Small intestine (tissue), 7 donors: ENCODE measurements at regions not wholly inside any gene's neighbourhood (a gene's known extent, or its start where the extent isn't known, plus 50 kb on each side); places are given as distances from the start of the nearest gene placed in this dataset.

ENCODE experiments used
- DNase-seq, 2 donors: peaks; one replicate each; pipeline versions ENCODE4 v3.0.0 to v3.0.0-alpha.2; 2013
- FAIRE-seq: peaks from 2 replicates; lab custom pipeline; 2012; peaks lifted over from hg19 to GRCh38; lab: Jason Lieb, UNC
- H3K27ac ChIP-seq, 3 donors: one replicate each; pipeline ENCODE4 v1.5.1; 2013; ENCODE audit warnings: low read length in 2 of 3, mild to moderate bottlenecking in 2 of 3, control low read depth in 1 of 3, inconsistent platforms in 1 of 3, low read depth in 1 of 3, moderate library complexity in 1 of 3
- H3K27me3 ChIP-seq, 3 donors: one replicate each; pipeline ENCODE4 v1.6.1; 2013; ENCODE audit warnings: low read length in 3 of 3, inconsistent platforms in 1 of 3; ENCODE audit not compliant: control insufficient read depth in 3 of 3, insufficient read depth in 3 of 3
- H3K36me3 ChIP-seq, 3 donors: one replicate each; pipeline ENCODE4 v1.6.1; 2013; ENCODE audit warnings: low read length in 3 of 3, inconsistent platforms in 1 of 3, low read depth in 1 of 3, mild to moderate bottlenecking in 1 of 3, moderate library complexity in 1 of 3; ENCODE audit not compliant: control insufficient read depth in 3 of 3, insufficient read depth in 2 of 3
- H3K4me1 ChIP-seq, 3 donors: one replicate each; pipeline ENCODE4 v1.6.1; 2013; ENCODE audit warnings: low read length in 2 of 3, inconsistent platforms in 1 of 3, low read depth in 1 of 3, mild to moderate bottlenecking in 1 of 3, moderate library complexity in 1 of 3; ENCODE audit not compliant: control insufficient read depth in 3 of 3, insufficient read depth in 2 of 3
- H3K4me3 ChIP-seq, 3 donors: one replicate each; pipeline ENCODE4 v1.5.1; 2013; ENCODE audit warnings: low read length in 3 of 3, control low read depth in 1 of 3, inconsistent platforms in 1 of 3, low read depth in 1 of 3, mild to moderate bottlenecking in 1 of 3, moderate library complexity in 1 of 3
- H3K9me3 ChIP-seq, 2 donors: one replicate each; pipeline ENCODE4 v1.6.1; 2013; ENCODE audit warnings: low read depth in 1 of 2, low read length in 1 of 2; ENCODE audit not compliant: control insufficient read depth in 2 of 2, insufficient read depth in 1 of 2
- WGBS, 3 donors: extraction: QIAGEN DNeasy Blood & Tissue Kit; methylation state at CpG; one replicate each; pipeline ENCODE4 v1.1.7; 2013; 5-methylcytosine and 5-hydroxymethylcytosine counted together
- donor health status: healthy with polysubstance abuse.
- donor health status: control.
- donor health status: control.
- donor health status: Bipolar disorder and iron deficiency.
- donor health status: healthy.

DNA sequence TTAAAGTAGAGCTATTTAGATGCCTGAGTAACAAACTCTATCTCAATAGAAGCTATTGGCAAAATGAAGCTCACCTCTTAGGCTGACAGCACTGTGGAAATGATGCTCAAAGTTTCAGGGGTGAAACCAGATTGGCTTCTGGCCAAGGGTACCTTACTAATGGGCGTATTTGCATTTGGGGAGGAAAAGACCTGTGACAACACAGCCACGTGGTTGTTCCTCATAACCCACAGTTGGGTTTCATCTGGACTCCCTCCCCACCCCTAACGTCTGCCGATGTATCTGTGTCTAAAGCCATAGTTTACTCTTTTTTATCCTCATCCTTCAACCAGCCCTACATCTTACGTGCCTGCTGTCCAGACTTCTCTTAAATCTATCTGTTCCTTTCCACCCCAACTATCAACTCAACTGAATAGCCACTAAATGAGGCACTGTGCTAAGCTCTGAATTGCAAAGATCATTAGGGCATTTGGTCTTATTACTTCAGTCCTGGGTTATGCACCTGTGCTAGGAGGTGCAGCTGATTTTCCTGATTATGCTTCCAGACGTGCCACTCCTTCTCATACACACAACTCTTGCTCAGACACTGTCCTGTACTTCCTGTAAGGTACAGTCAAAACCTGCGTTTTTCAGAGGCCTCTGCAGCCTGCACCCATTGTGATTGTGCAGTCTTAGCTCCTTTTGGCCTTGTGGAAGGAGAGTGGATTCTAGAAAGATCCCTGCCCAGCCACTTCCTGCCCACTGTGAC is 80.6 kb upstream of the ARMC2 start:
- Histone ChIP-seq H3K27me3 (no peaks in the 10 kb centered on the region), H3K4me1 (peaks cover 0 to 10% (median 0%) of the 10 kb centered on the region in 3 donors), H3K4me3 (no peak overlapping the region), H3K36me3 (no peaks in the 10 kb centered on the region), H3K9me3 (no peaks in the 10 kb centered on the region), H3K27ac (peak overlapping the region in 1 of 3 donors; percentile 9)
- WGBS, 3 donors, result 36 to 65% (median 44%) methylated on average over 7 of the region's 7 CpGs
- no peak for FAIRE-seq
- DNase-seq, result peak; percentile 42 to 65

DNA sequence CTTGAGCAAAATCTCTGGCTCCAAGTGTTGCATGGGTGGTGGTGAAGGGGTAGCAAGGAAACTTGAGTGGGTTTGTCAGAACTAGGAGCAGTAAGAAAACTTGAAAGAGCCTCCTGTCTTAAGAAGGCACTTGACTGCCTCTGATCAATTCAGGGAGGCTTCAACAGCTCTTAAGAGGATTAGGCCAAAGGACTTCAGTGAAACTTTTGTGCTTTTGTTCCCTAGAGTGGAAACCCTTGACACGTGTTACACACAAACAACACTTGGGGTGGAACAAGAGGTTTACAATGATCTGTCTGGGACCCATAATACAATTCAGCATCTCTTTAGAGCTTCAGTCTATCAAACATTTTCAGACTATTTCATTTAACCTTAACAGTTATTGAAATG is 80.1 kb upstream of the ARMC2 start:
- Histone ChIP-seq H3K4me3 (no peak overlapping the region), H3K36me3 (no peaks in the 10 kb centered on the region), H3K9me3 (no peaks in the 10 kb centered on the region), H3K4me1 (peaks cover 0 to 10% (median 0%) of the 10 kb centered on the region in 3 donors), H3K27ac (peak overlapping the region in 1 of 3 donors; percentile 4), H3K27me3 (no peaks in the 10 kb centered on the region)
- WGBS, 3 donors, result 76 to 79% (median 76%) methylated on average over 1 of the region's 1 CpG
- DNase-seq (no peak), FAIRE-seq (no peak)

DNA sequence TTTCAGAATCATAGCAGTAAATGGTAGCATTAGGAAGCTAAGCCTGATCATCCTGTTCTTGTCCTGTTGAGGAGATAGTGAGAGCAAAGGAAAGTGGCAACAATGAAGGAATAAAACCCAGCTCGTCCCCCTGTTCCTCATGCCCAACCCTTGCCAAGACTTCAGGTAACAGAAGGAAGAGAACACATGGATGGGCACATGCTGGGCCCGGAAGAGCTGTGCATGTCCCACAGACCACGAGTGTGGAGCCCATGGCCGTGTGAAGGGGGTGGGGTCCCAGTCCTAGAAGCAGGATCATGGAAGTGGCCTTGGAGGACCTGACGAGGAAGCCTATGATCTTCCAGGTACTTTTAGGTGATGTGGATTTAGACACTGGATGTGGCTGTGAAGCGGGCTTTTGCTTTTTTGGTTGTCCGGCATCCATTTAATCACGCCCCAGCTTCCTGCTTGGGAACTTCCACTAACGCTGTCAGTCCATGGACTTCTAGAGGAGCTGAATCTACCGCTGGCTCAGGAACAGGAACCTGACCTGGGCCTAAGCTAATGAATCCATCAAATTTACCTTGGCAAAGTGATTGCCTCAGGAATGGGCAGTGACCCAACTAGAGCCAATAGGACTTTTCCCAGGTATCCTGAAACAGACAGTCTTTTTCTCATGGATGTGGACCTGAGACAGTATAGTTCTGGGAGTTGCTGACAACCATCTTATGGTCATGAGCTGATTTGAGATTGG is 79.3 kb upstream of the ARMC2 start:
- WGBS, 3 donors, result 86 to 91% (median 90%) methylated on average over 10 of the region's 10 CpGs
- H3K27ac ChIP-seq, result no peak overlapping the region
- H3K27me3 ChIP-seq, result no peaks in the 10 kb centered on the region
- H3K4me3 ChIP-seq, result no peak overlapping the region
- no peak for DNase-seq
- H3K4me1 ChIP-seq, result peaks cover 0 to 10% (median 0%) of the 10 kb centered on the region in 3 donors
- no peaks in the 10 kb centered on the region for H3K9me3 ChIP-seq
- FAIRE-seq, result no peak
- no peaks in the 10 kb centered on the region for H3K36me3 ChIP-seq

DNA sequence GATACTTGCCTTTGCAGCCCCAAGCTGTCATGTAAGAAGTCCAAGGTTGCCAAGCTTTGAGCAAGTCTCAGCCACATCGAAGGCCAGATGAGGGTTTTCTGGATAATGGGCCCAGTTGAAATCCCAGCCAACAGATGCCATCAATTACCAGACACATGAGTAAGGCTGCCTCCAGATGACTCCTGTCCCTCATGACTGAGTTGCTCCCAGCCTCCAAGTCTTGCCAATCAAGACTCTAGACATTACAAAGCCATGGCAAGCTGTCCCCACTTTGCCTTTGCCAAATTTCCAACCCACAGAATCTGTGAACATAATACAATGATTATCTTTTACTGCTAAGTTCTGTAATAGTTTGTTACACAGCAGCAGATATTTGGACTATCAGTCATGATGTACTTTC is 76.8 kb upstream of the ARMC2 start:
- no peak for DNase-seq
- Histone ChIP-seq H3K4me1 (peaks cover 0 to 10% (median 0%) of the 10 kb centered on the region in 3 donors), H3K9me3 (no peaks in the 10 kb centered on the region), H3K4me3 (no peak overlapping the region), H3K27ac (no peak overlapping the region), H3K36me3 (no peaks in the 10 kb centered on the region), H3K27me3 (no peaks in the 10 kb centered on the region)
- no peak for FAIRE-seq
- 86 to 97% (median 96%) methylated on average over 1 of the region's 1 CpG for WGBS, 3 donors

DNA sequence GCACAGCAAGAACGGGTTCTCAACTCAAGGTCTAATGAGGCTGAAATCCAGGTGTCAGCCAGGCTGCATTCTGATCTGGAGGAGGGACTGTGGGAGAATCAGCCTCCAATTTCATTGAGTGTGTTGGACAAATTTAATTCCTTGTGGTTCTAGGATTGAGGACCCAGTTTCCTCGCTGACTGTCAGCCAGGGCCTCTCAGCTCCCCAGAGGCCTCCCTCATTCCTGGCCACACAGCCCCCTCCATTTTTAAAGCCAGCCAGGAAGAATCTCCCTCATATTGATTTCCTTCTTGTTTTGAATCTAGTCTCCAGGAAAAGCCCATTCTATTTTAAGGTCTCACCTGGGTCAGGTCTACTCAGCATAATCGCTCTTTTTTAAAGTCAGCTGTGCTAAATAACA is 73.7 kb upstream of the ARMC2 start:
- WGBS, 3 donors, result 91 to 98% (median 97%) methylated on average over 3 of the region's 3 CpGs
- Histone ChIP-seq H3K27me3 (no peaks in the 10 kb centered on the region), H3K4me1 (no peaks in the 10 kb centered on the region), H3K4me3 (no peak overlapping the region), H3K36me3 (no peaks in the 10 kb centered on the region), H3K27ac (no peak overlapping the region), H3K9me3 (no peaks in the 10 kb centered on the region)
- DNase-seq (no peak), FAIRE-seq (no peak)

DNA sequence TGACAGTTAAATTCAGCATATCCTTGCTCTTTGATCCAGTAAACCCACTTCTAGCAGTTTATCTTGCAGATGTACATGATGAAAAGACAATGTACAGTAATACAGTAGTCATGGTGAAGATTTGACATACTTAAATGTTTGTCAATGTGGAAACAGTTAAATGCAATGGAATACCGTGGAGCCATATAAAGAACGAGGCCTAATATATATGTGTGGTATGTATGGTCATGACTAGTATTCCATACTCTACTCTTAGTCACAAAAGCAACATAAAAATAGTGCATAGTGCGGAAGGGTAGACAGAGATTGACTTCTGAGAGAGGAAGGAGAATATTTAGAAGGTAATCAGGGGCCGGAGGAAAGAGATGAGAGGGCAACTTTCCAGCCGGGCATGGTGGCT is 70.7 kb upstream of the ARMC2 start:
- Histone ChIP-seq H3K27ac (no peak overlapping the region), H3K27me3 (no peaks in the 10 kb centered on the region), H3K4me3 (no peak overlapping the region), H3K4me1 (peaks cover 0 to 11% (median 4%) of the 10 kb centered on the region in 3 donors), H3K9me3 (no peaks in the 10 kb centered on the region), H3K36me3 (no peaks in the 10 kb centered on the region)
- 80 to 93% (median 88%) methylated on average over 5 of the region's 5 CpGs for WGBS, 3 donors
- no peak for FAIRE-seq
- no peak for DNase-seq

DNA sequence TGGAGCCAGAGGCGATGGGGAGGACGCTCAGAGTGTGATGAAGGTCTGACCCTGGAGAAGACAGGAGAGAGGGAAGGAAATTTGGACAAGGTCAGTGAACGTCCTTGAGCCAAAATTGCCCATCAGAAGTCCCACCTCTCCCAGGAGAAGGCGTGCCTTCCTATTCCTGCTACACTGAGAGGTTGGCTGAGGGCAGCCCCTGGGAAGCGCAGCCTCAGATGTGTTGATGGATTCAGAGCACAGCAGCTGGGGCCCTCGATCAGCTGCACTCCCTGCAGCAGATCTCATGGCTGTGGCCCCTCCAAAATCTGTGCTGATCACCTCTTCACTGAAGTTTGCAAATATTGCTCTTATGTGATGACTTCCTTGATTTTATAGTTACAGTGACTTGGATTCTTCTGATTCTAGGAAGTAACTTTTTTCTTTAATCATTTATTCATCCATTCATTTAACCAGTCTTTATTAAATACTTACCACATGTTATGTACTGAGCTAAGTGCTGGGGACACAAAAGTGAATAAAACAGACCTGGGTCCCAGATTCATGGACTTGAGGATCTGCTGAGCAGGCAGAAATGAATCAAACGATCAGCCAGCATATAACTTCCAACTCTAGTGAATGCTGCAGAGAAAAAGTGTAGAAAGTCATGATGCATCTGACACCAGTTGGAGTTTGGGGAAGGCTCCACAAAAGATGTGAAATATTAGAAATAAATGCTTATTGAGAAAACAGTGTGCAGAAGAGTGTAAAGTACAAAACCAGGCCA is 69.6 kb upstream of the ARMC2 start:
- Histone ChIP-seq H3K4me1 (peaks cover 0 to 13% (median 4%) of the 10 kb centered on the region in 3 donors), H3K27ac (no peak overlapping the region), H3K9me3 (no peaks in the 10 kb centered on the region), H3K4me3 (no peak overlapping the region), H3K27me3 (no peaks in the 10 kb centered on the region), H3K36me3 (no peaks in the 10 kb centered on the region)
- FAIRE-seq (no peak), DNase-seq (no peak)
- WGBS, 3 donors, result 84 to 90% (median 87%) methylated on average over 7 of the region's 7 CpGs

DNA sequence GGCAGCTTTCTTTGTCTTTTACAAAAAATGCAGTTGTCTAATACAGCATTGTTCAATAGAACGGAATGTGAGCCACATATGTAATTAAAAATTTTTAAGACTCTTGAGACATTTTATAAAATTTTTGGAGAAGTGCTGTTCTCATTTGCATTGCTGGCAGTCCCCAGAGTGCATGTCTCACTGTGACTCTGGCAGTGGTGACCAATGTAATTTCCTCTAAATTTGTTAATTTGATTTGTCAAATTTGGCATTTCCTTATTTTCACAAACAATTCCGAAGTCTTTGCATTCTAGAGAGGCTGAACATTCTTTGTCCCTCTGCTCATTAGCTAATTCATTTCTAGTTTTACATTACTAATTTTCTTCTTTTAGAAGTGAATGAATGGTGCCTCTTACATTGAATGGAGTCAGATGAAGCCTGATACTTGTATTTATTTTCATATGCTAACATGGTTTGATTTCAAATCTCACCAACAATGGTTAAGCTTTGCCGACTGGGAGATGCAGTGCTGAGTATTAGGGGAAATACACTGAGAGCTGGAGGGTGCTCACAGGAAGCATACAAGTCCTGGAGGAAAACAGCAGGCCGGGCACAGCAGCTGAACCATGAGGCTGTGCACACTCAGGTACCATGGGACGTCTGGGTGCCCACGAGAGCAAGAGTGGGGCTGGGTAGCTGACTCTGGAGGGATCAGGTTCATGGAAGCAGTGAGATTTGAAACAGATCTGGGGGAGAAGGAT is 68.5 kb upstream of the ARMC2 start:
- FAIRE-seq (no peak), DNase-seq (no peak)
- no peaks in the 10 kb centered on the region for H3K36me3 ChIP-seq
- no peaks in the 10 kb centered on the region for H3K9me3 ChIP-seq
- H3K27me3 ChIP-seq, result no peaks in the 10 kb centered on the region
- no peak overlapping the region for H3K27ac ChIP-seq
- WGBS, 3 donors, result 77 to 85% (median 78%) methylated on average over 6 of the region's 6 CpGs
- peaks cover 0 to 13% (median 4%) of the 10 kb centered on the region in 3 donors for H3K4me1 ChIP-seq
- H3K4me3 ChIP-seq, result no peak overlapping the region
